Lower leg skin (tissue), 4 donors: ENCODE measurements at regions not wholly inside any gene's neighbourhood (a gene's known extent, or its start where the extent isn't known, plus 50 kb on each side); places are given as distances from the start of the nearest gene placed in this dataset.
"Not testable (repeated sequence)": the region's sequence is repeated elsewhere in the genome, so short reads cannot be mapped to it uniquely, and the experiment has no call there.

Source experiments
- DNase-seq, 2 donors: peaks; one replicate each; pipeline ENCODE4 v3.0.0-alpha.2; 2019; ENCODE audit warnings: low spot score in 2 of 2
- H3K4me3 ChIP-seq: fragments of 200-600 bp; sonication (generic); 2 replicates; pipeline ENCODE4 v1.5.1; 2017; ENCODE audit warnings: mild to moderate bottlenecking, low read depth; ENCODE audit not compliant: poor library complexity, severe bottlenecking
- POLR2A ChIP-seq, 2 donors: fragments of 450-650 bp; IDR thresholded peaks; one replicate each; pipeline ENCODE4 v1.6.1; 2016 to 2017; ENCODE audit warnings: antibody characterized with exemption in 2 of 2, mild to moderate bottlenecking in 1 of 2, moderate library complexity in 1 of 2
- WGBS, 2 donors: methylation state at CpG; one replicate each; pipeline ENCODE4 v1.1.5; 2018; 5-methylcytosine and 5-hydroxymethylcytosine counted together
- intact Hi-C: fragments of 100-400 bp; cut with DNase I; formaldehyde crosslinking; loops from one replicate; pipeline ENCODE4 v1.15.0; 2023; ENCODE audit warnings: low total_unique reads
- TF ChIP-seq, protein P1 (sequence below), 3 donors: fragments of 450-650 bp; IDR thresholded peaks; one replicate each; pipeline ENCODE4 v1.5.1; 2016; ENCODE audit warnings: antibody characterized with exemption in 3 of 3, mild to moderate bottlenecking in 3 of 3, moderate library complexity in 2 of 3

- DNase-seq = no peak
- WGBS, 2 donors = 89 to 93% methylated on average over 4 of the region's 4 CpGs
- no peak overlapping the region for H3K4me3 ChIP-seq
- intact Hi-C loops = no loop called here
- TF ChIP-seq, protein P1, sequence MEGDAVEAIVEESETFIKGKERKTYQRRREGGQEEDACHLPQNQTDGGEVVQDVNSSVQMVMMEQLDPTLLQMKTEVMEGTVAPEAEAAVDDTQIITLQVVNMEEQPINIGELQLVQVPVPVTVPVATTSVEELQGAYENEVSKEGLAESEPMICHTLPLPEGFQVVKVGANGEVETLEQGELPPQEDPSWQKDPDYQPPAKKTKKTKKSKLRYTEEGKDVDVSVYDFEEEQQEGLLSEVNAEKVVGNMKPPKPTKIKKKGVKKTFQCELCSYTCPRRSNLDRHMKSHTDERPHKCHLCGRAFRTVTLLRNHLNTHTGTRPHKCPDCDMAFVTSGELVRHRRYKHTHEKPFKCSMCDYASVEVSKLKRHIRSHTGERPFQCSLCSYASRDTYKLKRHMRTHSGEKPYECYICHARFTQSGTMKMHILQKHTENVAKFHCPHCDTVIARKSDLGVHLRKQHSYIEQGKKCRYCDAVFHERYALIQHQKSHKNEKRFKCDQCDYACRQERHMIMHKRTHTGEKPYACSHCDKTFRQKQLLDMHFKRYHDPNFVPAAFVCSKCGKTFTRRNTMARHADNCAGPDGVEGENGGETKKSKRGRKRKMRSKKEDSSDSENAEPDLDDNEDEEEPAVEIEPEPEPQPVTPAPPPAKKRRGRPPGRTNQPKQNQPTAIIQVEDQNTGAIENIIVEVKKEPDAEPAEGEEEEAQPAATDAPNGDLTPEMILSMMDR (IDR thresholded peaks at IDR 0.05) = no peak
- no peak for TF ChIP-seq POLR2A (IDR thresholded peaks at IDR 0.05)
Measured at GRCh38 chr18:60898111-60898510, 435.1 kb upstream of the CDH20 start.

DNA sequence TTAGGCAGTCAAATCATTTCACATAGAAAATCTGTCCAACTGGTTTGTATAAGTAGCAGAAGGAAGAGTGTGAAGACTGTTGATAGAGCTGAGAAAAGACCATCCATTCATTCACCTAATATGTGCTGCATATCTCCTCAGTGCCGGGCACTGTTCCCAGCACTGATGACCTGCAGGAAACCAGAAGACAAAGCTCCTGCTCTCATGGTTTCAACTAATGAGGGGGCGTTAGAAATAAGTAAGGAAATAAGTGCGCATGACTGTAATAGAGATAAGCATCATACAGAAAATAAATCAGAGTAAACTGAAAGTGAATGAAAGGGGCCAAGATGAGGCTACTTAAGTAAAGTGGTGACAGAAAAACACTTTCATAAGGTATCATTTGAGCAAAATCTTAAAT, 427.5 kb upstream of the CDH20 start:
- no peak for TF ChIP-seq POLR2A (IDR thresholded peaks at IDR 0.05)
- TF ChIP-seq, protein P1 (IDR thresholded peaks at IDR 0.05) = no peak
- 47 to 52% methylated on average over 3 of the region's 3 CpGs for WGBS, 2 donors
- intact Hi-C loops = no loop called here
- no peak for DNase-seq
- no peak overlapping the region for H3K4me3 ChIP-seq

DNA sequence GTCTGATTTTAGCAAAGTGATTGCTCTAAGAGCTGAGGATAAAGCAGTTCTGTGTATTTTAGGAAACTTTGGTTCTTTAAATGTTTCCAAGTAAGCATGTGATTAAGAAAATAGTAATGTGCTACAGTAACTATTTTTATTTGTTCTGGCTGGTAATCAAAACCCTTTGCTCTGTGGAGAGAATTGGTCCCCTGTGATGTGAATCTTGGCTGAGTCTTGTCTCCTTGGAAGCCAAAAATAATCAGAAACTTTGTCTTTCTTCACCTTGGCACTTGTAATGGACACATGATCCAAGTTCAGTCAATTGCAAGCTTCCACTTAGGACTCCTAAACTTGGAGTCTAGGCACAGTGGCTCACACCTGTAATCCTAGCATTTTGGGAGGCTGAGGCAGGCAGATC, 422.7 kb upstream of the CDH20 start:
- TF ChIP-seq, protein P1 (IDR thresholded peaks at IDR 0.05) = no peak
- TF ChIP-seq POLR2A (IDR thresholded peaks at IDR 0.05) = no peak
- intact Hi-C loops = no loop called here
- DNase-seq = no peak
- no peak overlapping the region for H3K4me3 ChIP-seq

DNA sequence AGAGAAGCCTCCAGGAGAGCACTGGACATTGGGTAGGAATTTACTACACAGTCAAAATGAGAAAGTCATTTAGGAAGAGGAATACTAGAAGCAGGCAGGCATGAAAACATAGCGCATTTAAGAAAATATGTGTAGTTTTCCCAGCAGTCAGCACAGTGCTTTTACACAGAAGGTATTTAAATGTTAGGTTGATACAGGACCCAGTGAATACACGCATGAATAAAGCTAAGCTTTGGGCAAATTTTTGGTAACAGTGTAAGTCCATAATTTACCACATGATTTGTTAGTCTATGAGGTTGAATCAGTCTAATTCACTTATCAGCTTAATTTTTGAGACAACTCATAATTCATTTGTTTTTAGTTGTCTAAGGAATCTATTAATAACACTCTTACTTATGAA, 421.7 kb upstream of the CDH20 start:
- intact Hi-C loops = no loop called here
- no peak for TF ChIP-seq POLR2A (IDR thresholded peaks at IDR 0.05)
- TF ChIP-seq, protein P1 (IDR thresholded peaks at IDR 0.05) = no peak
- 89% methylated on average over 2 of the region's 2 CpGs for WGBS, 2 donors
- no peak overlapping the region for H3K4me3 ChIP-seq
- no peak for DNase-seq

GRCh38 chr18:60915160-60915559, 418.1 kb upstream of the CDH20 start:
- no peak for DNase-seq
- H3K4me3 ChIP-seq = no peak overlapping the region
- TF ChIP-seq, protein P1 (IDR thresholded peaks at IDR 0.05) = no peak
- no peak for TF ChIP-seq POLR2A (IDR thresholded peaks at IDR 0.05)
- intact Hi-C loops = no loop called here
- WGBS, 2 donors = 24 to 30% methylated on average over 2 of the region's 2 CpGs

GRCh38 chr18:60918862-60919261, 414.4 kb upstream of the CDH20 start:
- H3K4me3 ChIP-seq, intact Hi-C loops, DNase-seq: not testable (repeated sequence)
- 91 to 93% methylated on average over 4 of the region's 4 CpGs for WGBS, 2 donors
